SK-N-SH (cell line): ENCODE measurements at regions not wholly inside any gene's neighbourhood (a gene's known extent, or its start where the extent isn't known, plus 50 kb on each side); places are given as distances from the start of the nearest gene placed in this dataset.

Source experiments
- CTCF ChIA-PET: fragments of 300-600, 350-600 bp; formaldehyde crosslinking; extraction: SDS; loops from one replicate; lab custom pipeline; 2021; lab: Yijun Ruan, JAX
- POLR2A ChIA-PET: fragments of 350-600 bp; sonication (Branson Sonifier 250); formaldehyde crosslinking; extraction: SDS; loops from one replicate; lab custom pipeline; 2020; ENCODE audit warnings: antibody characterized with exemption, inconsistent platforms; lab: Yijun Ruan, JAX
- DNase-seq: peaks from one replicate; pipeline ENCODE4 v3.0.0; 2012
- H2AFZ ChIP-seq: fragments of 200-600 bp; sonication (generic); 2 replicates; pipeline ENCODE4 v1.8.1; 2016; ENCODE audit warnings: antibody characterized with exemption, mild to moderate bottlenecking, low read depth
- H3F3A ChIP-seq: fragments of 200-600 bp; sonication (generic); replicated peaks from 2 replicates; pipeline ENCODE3; 2016; ENCODE audit warnings: antibody characterized with exemption, mild to moderate bottlenecking; ENCODE audit not compliant: insufficient read depth
- H3K27ac ChIP-seq, 2 experiments: fragments of 200-500 bp in 1 of 2; fragments of 200-600 bp in 1 of 2; sonication (Bioruptor generic) in 1 of 2; sonication (generic), shearing (Covaris generic) in 1 of 2; 2 replicates each; pipeline versions ENCODE4 v1.5.1 to v1.6.1; 2014 to 2016; ENCODE audit warnings: low read depth in 2 of 2, inconsistent platforms in 1 of 2, low read length in 1 of 2, mild to moderate bottlenecking in 1 of 2, mixed read lengths in 1 of 2
- H3K27me3 ChIP-seq: fragments of 200-600 bp; sonication (generic), shearing (Covaris generic); 2 replicates; pipeline ENCODE4 v1.6.1; 2016; ENCODE audit warnings: mixed run types; ENCODE audit not compliant: insufficient read depth
- H3K36me3 ChIP-seq, 2 experiments: fragments of 200-500 bp in 1 of 2; fragments of 200-600 bp in 1 of 2; sonication (Bioruptor generic) in 1 of 2; sonication (generic) in 1 of 2; replicated peaks in 1 of 2; 2 replicates each; pipeline versions ENCODE3 to v1.5.1; 2014 to 2016; ENCODE audit warnings: low read length in 1 of 2, mild to moderate bottlenecking in 1 of 2; ENCODE audit not compliant: insufficient read depth in 2 of 2, control insufficient read depth in 1 of 2
- H3K4me1 ChIP-seq, 2 experiments: fragments of 200-500 bp in 1 of 2; fragments of 200-600 bp in 1 of 2; sonication (Bioruptor generic) in 1 of 2; sonication (generic), shearing (Covaris generic) in 1 of 2; 2 replicates each; pipeline versions ENCODE4 v1.5.1 to v1.6.1; 2014 to 2016; ENCODE audit warnings: low read depth in 1 of 2, low read length in 1 of 2, mixed run types in 1 of 2; ENCODE audit not compliant: insufficient read depth in 2 of 2, control insufficient read depth in 1 of 2
- H3K4me2 ChIP-seq: fragments of 200-600 bp; sonication (generic), shearing (Covaris generic); 2 replicates; pipeline ENCODE4 v1.6.1; 2017; ENCODE audit warnings: mixed run types
- H3K4me3 ChIP-seq, 2 experiments: fragments of 200-500 bp in 1 of 2; fragments of 200-600 bp in 1 of 2; sonication (Bioruptor generic) in 1 of 2; sonication (generic), shearing (Covaris generic) in 1 of 2; 2 replicates each; pipeline versions ENCODE4 v1.5.1 to v1.8.1; 2014 to 2016; ENCODE audit warnings: low read depth in 2 of 2, inconsistent platforms in 1 of 2, low read length in 1 of 2, mild to moderate bottlenecking in 1 of 2, mixed read lengths in 1 of 2, moderate library complexity in 1 of 2
- H3K79me2 ChIP-seq: fragments of 200-600 bp; sonication (generic); 2 replicates; pipeline ENCODE4 v1.8.1; 2017; ENCODE audit warnings: mild to moderate bottlenecking; ENCODE audit not compliant: insufficient read depth
- H3K9ac ChIP-seq: fragments of 200-600 bp; sonication (generic); 2 replicates; pipeline ENCODE4 v1.6.1; 2017; ENCODE audit warnings: mixed run types
- H3K9me2 ChIP-seq: fragments of 200-600 bp; sonication (generic); 2 replicates; pipeline ENCODE4 v1.6.1; 2017; ENCODE audit warnings: mixed run types
- H3K9me3 ChIP-seq: fragments of 200-600 bp; sonication (generic); 2 replicates; pipeline ENCODE4 v1.6.1; 2017; ENCODE audit warnings: mixed run types, mild to moderate bottlenecking, moderate library complexity
- H4K20me1 ChIP-seq: fragments of 200-600 bp; sonication (generic); 2 replicates; pipeline ENCODE4 v1.6.1; 2017; ENCODE audit warnings: mild to moderate bottlenecking, mixed run types; ENCODE audit not compliant: insufficient read depth
- CHD2 ChIP-seq: fragments of 150-350 bp; IDR thresholded peaks from 2 replicates; pipeline ENCODE4 v1.6.1; 2018; ENCODE audit warnings: low read length; ENCODE audit not compliant: partially characterized antibody
- EP300 ChIP-seq, 2 experiments: IDR thresholded peaks; 2 replicates each; pipeline versions ENCODE4 v1.4.0 to v1.6.1; 2012; ENCODE audit warnings: borderline replicate concordance in 1 of 2, low read depth in 1 of 2, low read length in 1 of 2
- EZH2phosphoT487 ChIP-seq: fragments of 200-600 bp; sonication (generic); IDR thresholded peaks from 2 replicates; pipeline ENCODE4 v1.6.1; 2017; ENCODE audit warnings: low read depth, mixed run types, mild to moderate bottlenecking, antibody characterized with exemption, moderate library complexity, borderline replicate concordance
- FOSL2 ChIP-seq: IDR thresholded peaks from 2 replicates; pipeline ENCODE4 v1.4.0; 2012; ENCODE audit warnings: low read depth, mild to moderate bottlenecking, moderate library complexity, borderline replicate concordance
- FOXJ3 ChIP-seq: sonication (generic); formaldehyde crosslinking; IDR thresholded peaks from 2 replicates; pipeline ENCODE4 v1.5.1; 2020; ENCODE audit warnings: mild to moderate bottlenecking, missing genetic modification reagents
- FOXM1 ChIP-seq: IDR thresholded peaks from 2 replicates; pipeline ENCODE4 v1.4.0; 2012; ENCODE audit warnings: low read depth, mild to moderate bottlenecking
- GATA2 ChIP-seq: sonication (generic); formaldehyde crosslinking; IDR thresholded peaks from 2 replicates; pipeline ENCODE4 v1.5.0; 2020; ENCODE audit warnings: mild to moderate bottlenecking, missing genetic modification reagents
- JUND ChIP-seq: IDR thresholded peaks from 2 replicates; pipeline ENCODE4 v1.4.0; 2012
- MEF2A ChIP-seq: IDR thresholded peaks from 2 replicates; pipeline ENCODE4 v1.4.0; 2012; ENCODE audit warnings: low read depth, borderline replicate concordance
- NRF1 ChIP-seq: IDR thresholded peaks from 2 replicates; pipeline ENCODE4 v1.6.1; 2012; ENCODE audit warnings: low read depth, mild to moderate bottlenecking, low read length
- PBX3 ChIP-seq: IDR thresholded peaks from 2 replicates; pipeline ENCODE4; 2012
- RFX5 ChIP-seq: IDR thresholded peaks from 2 replicates; pipeline ENCODE4 v1.6.1; 2012; ENCODE audit warnings: mild to moderate bottlenecking, improper control_type of control experiment, low read length
- RXRA ChIP-seq: IDR thresholded peaks from 2 replicates; pipeline ENCODE4 v1.4.0; 2012; ENCODE audit warnings: low read depth, mild to moderate bottlenecking, borderline replicate concordance
- TEAD4 ChIP-seq: IDR thresholded peaks from 2 replicates; pipeline ENCODE4 v1.4.0; 2012; ENCODE audit warnings: mild to moderate bottlenecking, borderline replicate concordance; ENCODE audit not compliant: insufficient read depth
- USF2 ChIP-seq: fragments of 150-350 bp; IDR thresholded peaks from 2 replicates; pipeline ENCODE4 v1.6.1; 2017; ENCODE audit warnings: antibody characterized with exemption, low read length, low read depth, borderline replicate concordance
- YY1 ChIP-seq: IDR thresholded peaks from 2 replicates; pipeline ENCODE4 v1.4.0; 2012; ENCODE audit warnings: low read depth, mild to moderate bottlenecking
- WGBS: methylation state at CpG from one replicate; pipeline ENCODE4 v1.1.6; 2017; ENCODE audit warnings: low lambda C conversion rate; 5-methylcytosine and 5-hydroxymethylcytosine counted together

- ChIA-PET CTCF (no interaction called here), POLR2A (no interaction called here)
- Histone ChIP-seq H3K36me3 (no peaks in the 10 kb centered on the region), H4K20me1 (no peaks in the 10 kb centered on the region), H3K4me1 (no peaks in the 10 kb centered on the region; a peak in 2 of 4 replicates), H3K4me3 (no peak overlapping the region), H3K27me3 (no peaks in the 10 kb centered on the region), H3K4me2 (no peak overlapping the region), H3K9me2 (no peaks in the 10 kb centered on the region), H2AFZ (no peak overlapping the region), H3K9ac (no peak overlapping the region), H3K9me3 (no peaks in the 10 kb centered on the region), H3K79me2 (no peaks in the 10 kb centered on the region), H3F3A (no peaks in the 10 kb centered on the region), H3K27ac (no peak overlapping the region)
- DNase-seq = no peak
- TF ChIP-seq TEAD4 = no peak
- no peak for TF ChIP-seq FOXM1
- no peak for TF ChIP-seq MEF2A
- TF ChIP-seq GATA2 = no peak
- TF ChIP-seq PBX3 = no peak
- no peak for TF ChIP-seq USF2
- no peak for TF ChIP-seq RXRA
- TF ChIP-seq JUND = no peak
- no peak for TF ChIP-seq FOXJ3
- no peak for TF ChIP-seq NRF1
- TF ChIP-seq EZH2phosphoT487 = no peak
- TF ChIP-seq FOSL2 = no peak
- no peak for TF ChIP-seq RFX5
- TF ChIP-seq YY1 = no peak
- TF ChIP-seq CHD2 = no peak
- 42% methylated on average over 3 of the region's 3 CpGs for WGBS
Observed at GRCh38 chr11:105432241-105432995, 177.5 kb upstream of the GRIA4 start.

- POLR2A ChIA-PET = no interaction called here
- Histone ChIP-seq H3K4me1 (no peaks in the 10 kb centered on the region; a peak in 2 of 4 replicates), H3K4me3 (no peak overlapping the region), H3K79me2 (no peaks in the 10 kb centered on the region), H3F3A (no peaks in the 10 kb centered on the region), H3K36me3 (no peaks in the 10 kb centered on the region), H3K9ac (no peak overlapping the region), H3K27me3 (no peaks in the 10 kb centered on the region), H3K27ac (no peak overlapping the region; a peak in 2 of 4 replicates), H2AFZ (no peak overlapping the region), H3K9me2 (no peaks in the 10 kb centered on the region), H4K20me1 (no peaks in the 10 kb centered on the region), H3K9me3 (no peaks in the 10 kb centered on the region), H3K4me2 (no peak overlapping the region)
- TF ChIP-seq EP300 (IDR thresholded peaks at IDR 0.05; ENCODE audit: borderline replicate concordance in 1 of 2, low read depth in 1 of 2, low read length in 1 of 2) (peak in 1 of 2 experiments; percentile 25; a peak in 1 of 4 replicates), GATA2 (peak; percentile 56; the same call in 1 of the 2 replicates), NRF1 (no peak), FOXJ3 (peak; percentile 49; the same call in 1 of the 2 replicates)
- peak; percentile 40 for DNase-seq
- WGBS = 30% methylated on average over 6 of the region's 6 CpGs
- CTCF ChIA-PET = interaction anchor here (0.9 kb wide), 1 partner anchor 9 kb away, joined by 4 read pairs; no protein-coding TSS in a partner anchor
Observed at GRCh38 chr11:105429096-105429910, 180.6 kb upstream of the GRIA4 start.
